ENCODE measurements at regions not wholly inside any gene's neighbourhood (a gene's known extent, or its start where the extent isn't known, plus 50 kb on each side); places are given as distances from the start of the nearest gene placed in this dataset.

DNA sequence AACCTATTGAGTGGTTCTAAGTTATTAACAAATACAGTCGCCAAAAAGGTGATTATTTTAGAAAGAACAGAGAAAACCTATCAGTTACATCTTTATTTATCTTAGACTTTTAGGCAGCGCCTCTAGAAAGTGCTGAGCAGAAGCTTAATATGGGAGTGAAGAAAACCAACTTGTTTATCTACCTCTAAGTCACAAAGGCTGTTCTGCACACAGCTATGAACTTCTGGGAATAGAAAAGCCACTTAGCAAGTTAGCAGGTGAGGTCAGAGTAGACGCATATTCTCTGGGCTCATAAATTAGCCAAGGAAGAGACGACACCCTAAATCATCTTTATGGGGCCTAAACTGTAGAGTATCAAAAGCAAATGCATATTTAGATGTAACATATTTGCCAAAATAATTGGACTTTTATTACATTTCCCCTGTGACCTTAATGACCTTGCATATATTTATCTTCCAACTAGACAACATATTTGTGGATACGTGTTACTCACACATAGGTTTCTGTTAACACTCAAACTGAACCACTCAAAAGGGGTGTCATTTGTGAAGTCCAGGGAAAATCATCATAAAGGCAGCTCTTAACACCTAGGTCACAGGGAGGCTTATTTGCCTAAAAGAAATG lies 267.1 kb downstream of the ADGB start:
- no peak for DNase-seq

DNA sequence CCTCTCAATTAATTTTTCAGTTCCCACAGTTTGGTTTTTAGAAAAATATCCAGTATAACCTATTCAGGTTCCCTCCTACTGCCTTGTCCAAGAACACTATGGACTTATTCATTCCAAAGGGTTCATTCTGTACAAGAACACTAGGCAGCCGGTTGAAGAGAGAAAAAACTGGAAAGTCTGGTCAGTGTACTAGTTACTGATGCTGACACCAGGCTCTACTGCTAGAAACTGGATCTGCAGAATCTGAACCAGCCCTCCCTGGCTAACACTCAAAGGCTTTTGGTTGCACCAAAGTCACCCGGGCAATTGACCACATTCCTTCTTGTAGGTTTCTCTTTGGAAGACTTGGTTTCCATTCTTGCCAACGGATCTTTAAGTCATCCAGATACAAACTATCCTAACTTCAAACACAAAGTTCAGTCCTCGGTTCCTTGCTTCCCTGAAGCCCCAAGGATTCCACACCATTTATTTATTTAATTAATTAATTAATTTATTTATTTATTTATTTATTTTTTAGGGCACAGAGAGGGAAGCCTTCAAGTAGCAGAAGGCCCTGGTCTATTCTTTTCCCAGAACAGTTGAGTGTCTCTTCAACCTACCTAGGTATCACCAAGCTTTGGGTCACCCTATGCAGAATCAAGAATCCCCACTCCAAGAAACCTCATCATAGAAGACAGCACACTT lies 268.1 kb downstream of the ADGB start:
- no peak for DNase-seq

DNA sequence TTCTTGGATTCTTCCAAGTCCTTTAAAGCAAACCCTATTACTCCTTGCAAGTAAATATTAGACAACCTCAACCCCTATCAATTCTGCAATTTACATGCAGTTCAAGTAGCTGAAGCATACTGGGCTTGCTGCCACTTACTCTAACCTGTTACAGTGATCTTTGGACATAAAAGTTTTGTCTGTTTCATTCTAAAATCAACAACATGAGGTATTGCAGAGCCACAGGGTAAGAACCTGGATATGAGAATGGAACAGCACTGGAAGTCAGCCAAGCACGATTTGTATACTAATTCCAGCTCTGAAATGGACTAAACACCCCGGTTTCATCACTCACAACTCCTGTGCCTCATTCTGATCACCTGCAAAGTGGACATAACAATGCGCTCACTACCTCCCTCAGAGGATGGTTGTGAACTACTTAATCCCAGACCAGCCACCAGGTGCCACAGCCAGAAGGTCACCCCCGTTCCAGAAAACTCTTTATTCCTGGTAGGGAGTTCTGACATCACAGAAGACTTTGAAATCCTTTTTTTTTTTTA lies 270.0 kb downstream of the ADGB start:
- DNase-seq = no peak

DNA sequence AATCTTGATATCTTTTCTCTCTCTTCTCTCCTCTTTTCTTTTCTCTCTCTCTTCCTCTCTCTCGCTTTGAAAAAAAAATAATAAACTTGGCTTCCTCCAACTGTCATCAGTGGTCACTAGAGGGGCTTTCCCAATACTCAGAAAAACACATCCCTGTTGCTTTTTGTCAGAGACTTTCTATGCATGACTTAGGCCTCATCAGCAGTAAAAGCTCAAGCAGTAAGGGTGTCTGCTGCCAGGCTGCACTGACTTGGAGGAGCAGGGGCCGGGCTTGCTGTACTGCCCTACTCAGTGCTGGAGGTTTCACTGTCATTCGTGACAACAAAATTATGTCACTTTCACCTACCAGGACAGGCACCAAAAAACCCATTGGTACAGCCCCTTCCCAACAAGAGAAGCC lies 272.0 kb downstream of the ADGB start:
- DNase-seq = no peak

DNA sequence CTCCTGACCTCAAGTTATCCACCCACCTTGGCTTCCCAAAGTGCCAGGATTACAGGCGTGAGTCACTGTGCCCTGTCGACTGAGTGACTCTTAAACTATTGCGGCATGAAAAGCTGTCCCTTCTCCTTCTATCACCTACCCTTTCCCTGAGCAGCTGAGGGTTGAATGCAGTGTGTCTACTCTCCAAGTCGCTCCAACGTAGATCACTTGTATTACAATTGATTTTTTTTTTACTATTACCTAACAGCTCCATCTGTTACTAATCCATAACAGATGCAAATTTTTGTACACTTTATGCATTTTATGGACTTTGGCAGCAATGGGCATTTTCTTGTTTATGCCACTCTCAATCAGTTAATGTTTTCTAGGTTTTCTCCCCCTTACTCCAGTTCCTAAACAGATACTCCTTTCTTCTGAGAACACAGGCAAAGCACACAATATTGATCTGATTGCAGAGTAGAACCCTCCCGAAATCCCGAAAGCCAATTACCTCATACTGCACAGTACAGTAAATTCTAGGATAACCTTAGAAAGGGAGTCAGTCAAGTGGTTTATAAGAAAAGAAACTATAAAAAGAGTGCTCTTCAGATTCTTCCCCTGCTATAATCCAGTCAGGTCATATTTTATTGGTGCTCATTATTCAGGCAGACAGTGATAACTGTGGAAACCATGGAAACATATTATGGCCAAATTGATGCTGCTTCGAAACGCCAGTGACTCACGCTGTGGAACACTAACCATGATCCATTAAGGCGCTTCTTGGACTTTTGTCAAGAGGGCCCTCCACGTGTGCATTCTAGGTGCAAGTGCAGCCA lies 273.0 kb downstream of the ADGB start:
- no peak for DNase-seq

DNA sequence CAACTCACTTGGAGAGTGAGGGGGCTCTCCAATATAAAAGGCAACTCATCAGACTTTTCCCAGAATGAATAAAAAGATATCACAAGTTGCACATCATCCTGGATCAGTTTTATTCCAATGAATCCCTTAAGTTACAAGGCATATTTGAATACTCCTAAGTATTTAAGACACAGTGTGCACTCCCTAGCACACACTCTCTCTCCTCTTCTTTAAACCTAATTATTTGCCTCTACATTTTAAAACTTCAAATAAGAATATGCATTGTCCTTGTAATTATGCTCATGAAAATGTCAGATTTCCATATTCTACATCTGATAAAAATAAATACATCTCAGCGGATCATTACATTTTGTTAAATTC lies 273.6 kb downstream of the ADGB start:
- no peak for DNase-seq

DNA sequence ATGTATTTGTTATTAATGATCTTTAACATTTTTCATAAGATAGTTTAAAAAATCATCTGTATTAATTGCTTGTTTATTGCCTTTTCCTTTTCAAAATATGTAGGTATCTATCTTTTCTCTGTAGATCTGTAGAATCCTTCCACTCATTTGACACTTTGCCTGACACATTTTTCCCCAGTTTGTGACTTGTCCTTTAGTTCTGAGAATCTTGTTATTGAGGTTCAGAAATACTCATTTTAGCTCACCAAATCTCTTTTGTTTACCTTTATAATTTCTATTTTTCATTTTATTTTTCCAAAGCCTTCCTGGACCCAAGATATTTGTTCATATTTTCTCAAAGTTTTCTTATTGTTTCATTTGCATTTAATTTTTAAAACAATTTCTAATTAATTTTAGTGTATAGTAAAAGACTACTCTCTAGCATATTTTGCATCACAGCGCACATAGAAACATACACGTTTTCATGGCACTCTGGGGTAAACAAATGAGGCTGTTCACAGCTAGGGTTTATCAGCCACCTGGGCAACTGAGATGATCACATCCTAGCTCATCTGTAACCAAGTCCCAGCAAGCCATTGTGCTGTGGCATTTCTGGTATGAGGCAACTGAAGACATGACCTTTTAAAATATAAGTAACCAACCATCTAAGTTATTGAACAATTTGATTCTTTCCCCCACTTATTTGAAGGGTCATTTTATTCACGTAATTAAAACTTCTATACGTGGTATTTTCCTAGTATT lies 275.7 kb downstream of the ADGB start:
- no peak for DNase-seq

DNA sequence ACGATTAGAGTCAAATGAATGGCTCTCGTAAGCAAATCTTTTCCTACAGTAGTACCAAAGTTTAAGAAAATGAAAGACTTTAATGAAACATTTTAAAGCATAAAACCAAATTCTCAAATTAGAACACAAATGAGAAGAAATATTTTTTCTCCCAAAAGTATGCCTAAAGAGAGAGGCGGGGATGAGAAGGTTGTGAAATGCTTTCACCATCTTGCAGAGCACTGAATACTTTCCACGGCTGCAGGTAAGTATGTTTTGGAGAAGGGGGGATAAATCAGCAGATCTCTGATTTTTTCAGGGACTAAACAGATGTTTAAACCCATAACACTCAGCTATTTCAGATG lies 277.1 kb downstream of the ADGB start:
- DNase-seq = no peak

DNA sequence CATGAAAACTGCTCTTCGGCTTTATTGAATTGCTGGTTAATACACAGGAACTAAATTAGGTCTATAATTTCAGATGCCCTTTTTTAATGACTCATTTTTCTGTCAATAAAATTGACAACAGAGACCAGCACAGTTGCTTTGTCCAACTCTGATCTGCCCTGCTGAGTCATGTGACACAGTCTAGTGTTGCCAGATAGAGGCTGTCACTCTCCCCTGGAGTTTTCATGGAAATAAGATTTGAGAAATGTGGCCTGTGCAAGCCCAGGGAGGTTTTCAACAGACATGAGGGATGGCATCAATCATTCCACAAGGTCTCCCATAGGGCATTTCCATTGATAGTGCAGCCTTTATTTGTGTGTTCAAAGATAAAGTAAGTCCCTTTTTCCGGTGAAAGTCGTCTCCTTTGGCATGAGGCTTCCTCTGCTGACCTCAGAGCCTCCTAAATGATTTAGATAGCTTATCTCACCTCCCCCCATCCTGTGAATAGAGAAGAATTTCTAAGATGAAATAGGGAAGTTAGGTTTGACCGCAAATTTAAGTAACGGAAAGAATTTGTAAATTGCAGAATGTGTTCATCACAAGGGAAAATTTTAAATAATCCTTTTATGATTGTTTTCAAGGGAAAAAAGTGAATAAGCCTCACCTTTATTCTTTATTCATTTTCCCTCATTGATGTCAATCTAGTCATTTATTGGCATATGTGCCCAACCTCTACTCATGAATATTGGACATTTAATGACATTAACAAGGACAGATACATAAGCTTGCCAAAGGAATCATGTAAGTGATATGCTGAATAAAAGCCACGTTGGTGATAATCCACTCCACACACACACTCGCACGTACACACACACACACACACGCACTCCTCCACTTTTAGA lies 277.7 kb downstream of the ADGB start:
- no peak for DNase-seq

DNA sequence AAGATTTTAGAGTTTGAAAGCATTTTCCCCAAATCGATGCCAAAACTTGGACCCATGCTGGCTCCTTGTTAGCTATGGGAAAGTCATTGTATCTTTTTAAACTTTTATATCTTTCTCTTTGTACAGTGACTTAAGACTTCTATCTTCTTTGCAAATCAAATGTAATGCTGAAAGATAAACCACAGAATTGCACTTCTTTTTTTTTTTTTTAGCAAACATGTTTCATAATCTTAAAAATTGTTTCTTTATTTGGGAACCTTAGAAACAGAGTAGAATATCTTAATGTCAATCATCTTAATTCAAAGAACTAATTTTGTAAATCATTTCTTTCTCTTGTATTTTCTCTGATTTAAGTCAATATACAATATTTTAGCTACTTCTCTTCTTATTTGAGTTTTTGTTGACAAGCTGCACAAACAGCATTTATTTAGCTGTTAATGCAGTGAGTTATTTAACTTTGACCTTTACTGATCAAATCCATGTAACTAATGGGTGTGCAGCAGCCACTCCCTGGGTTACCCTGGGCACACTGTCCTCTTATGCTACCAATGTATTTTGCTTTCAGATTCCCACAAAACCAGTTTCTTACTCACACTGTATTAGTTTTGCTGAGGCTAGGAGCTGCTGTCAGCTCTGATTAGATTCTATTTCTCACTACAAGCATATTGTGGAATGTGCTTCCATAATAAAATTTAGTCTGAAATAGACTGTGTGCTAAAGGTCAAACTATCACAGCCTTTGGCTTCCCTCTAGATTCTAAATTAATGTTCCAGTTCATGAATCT lies 279.6 kb downstream of the ADGB start:
- DNase-seq = no peak

DNA sequence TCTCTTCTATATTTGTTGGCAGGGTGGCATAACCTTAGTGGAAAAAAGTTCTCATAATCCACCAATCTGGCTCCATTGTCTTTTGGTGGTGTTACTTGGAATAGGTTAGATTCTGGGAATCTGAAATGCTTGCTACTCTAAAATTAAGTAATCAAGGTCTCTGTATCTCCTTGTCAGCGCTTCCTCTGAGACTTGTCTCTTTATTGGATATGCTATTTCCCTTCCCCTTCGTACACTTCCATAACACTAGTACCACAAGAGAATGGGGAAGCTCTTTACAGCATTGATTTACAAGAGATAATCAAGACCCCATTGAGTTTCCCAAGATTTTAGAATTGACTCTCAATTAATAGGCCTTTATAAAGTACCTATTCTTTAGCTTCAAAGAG lies 280.2 kb downstream of the ADGB start:
- no peak for DNase-seq

DNA sequence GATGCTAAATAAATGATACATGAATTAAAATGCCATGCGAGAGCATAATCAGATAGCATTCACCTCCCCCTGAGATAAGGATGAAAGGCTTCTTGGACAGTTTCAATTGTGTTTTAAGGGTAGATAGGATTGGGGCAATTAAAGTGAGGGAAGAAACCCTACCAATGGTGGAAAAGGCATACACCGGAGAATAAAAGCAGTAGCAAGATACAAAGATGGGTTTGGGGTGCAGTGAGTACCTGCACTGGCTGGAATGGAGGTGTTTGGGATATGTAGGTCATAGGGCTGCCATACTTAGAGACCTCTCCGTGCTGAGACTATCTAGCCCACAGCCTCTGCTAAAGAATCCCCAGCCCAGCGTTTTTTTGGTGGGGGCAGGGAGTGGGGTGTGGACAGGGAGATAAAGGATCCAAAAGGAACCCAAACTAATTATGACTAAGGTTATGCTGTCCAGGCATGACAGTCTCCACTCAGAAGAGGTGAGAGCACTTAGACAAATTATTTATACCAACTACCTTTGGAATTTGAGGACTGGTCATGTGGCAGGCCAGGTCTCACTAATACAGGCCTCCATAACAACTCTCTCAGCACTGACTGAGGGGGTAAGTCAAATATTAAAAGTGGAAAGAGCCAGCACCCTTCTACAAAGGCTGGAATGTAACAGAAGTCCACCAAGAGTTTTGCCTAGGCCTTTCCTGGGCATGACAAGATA lies 280.8 kb downstream of the ADGB start:
- DNase-seq = no peak

DNA sequence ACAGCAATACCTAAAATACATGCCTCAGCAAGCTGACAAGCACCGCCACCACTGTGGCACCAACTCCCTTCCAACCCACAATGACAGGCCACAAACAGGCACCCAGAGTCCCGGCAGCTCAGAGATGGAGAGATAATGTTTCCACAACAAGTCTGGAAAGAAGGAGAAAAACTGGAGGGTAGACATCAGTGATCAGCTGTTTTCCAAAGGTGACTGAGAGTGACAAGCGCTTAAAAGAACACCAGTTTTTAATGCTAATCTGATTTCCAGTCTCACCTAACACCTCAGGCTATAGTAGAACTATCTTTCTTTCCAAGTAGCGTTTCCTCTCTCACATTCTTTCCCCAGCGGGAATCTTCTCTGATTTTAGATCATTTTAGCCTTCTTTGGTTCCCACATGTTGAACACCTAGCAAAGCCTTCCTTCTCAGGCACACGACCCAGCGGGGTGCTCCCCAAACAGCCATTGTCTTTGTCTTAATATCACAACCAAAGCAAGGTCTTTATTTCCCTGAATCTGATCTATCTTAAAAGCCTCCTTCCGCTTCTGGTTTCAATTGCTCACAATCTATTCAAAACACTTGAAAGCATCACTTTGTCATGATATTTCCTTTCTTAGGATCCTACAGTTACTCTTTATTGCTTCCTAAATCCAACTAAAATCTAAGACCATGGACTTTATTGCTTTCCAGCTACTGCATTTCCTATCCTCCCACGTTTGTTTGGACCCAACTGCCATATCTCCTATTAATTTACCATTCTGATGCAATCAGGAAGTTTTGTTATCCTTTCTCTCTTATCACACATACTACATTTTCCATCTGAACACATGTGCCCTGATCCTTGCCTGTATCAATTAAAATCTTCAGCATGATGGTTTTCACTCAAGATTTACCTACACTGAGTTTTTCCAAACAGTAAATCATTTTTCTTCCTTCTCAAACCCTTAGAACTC lies 282.7 kb downstream of the ADGB start:
- no peak for DNase-seq

DNA sequence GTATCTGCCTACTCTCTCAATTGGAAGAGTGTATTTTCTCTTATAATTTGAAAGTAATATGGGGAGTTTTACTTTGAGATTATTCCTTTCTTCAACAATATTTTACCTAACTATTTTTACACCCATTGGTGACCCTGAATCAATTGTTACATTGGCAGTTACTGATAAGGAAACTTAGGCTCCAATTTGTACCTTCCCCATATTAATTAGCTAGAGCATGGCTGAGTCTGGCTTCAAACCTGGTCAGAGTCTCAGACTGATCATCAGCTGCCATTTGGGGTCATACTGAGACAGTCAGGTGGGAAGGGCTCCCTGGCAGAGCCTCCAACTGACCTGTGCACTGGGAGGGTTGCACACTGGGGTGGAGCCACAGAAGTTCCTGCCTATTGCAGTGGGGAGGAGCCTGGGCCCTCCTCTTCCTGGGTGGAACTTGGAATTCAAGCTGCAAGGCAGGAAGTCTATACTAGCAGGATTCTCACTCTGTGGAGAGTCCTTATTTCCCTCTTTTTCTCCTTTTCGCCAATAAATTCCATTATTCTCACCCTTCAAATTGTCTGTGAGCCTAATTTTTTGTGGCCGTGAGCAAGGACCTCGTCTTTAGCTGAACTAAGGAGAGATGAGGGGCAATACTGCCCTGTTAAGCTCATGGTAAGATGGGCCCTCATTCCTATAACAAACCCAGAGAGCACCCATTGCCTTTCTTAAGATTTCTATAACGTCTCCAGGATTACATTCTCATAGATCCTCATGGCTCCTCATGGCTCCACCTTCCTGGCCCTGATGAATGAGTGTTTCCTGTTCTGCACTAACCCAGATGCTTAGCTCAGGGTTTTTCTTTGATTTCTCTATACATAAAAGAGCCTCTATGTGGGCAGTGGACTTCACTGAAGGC lies 285.1 kb downstream of the ADGB start:
- no peak for DNase-seq

DNA sequence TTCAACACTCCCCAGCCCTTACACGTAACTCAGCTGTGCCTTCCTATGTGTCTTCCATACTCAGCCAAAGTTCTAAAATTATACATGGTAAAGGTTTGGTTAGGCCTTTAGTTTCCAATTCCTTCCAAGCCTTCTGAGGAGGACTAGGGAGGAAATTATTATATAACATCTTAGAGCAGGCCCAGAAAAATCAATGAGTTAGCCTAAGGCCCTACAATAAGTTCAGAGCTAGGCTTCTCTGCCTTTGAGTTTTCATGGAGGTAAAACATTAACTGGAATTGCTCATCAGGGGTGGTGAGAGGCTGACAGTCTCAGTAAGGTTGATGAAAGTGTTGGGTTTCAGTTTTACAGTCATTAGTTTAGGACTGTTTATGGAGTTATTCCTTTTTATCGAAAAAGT lies 286.0 kb downstream of the ADGB start:
- no peak for DNase-seq

DNA sequence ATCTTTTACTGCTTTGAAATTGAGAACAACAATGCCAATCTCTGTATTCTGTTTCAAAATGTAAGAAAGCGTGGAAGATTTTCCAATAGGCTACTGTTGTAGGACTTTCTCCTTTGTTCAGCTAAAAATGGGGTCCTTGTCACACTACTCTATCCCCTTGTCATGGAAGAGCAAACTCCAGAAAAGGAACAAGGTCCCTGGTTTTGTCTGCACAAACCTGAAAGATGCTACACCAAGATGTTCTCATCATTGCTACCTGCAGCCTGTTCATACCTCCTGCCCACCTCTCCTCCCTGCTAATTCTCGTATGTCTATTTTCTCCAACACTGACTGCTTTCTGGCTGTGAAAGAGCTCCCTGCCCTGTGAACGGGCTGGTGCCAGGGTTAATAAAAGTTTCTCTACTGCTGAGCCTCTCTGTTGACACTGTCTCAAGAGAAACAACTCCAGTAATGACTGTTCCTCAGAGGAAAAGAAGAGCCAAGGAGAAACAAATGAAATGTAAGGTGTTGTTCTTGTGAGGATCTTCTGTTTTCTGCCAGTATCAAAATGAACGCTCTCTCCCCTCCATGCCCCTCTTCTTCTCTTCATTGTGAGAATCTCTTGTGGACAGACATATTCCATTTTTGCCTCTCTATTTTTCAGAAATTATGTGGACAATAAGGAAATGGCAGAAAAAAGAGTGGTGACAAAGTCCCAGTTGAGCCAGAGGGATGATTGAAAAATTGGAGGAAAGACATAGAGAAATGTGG lies 287.1 kb downstream of the ADGB start:
- DNase-seq = no peak
